LNCaP clone FGC (cell line): ENCODE measurements at regions not wholly inside any gene's neighbourhood (a gene's known extent, or its start where the extent isn't known, plus 50 kb on each side); places are given as distances from the start of the nearest gene placed in this dataset.

ENCODE experiments used
- DNase-seq: peaks from one replicate; pipeline ENCODE4 v3.0.0-alpha.2; 2011; ENCODE audit warnings: low read depth
- H3K4me3 ChIP-seq: 2 replicates; pipeline ENCODE4 v1.5.1; 2011; ENCODE audit warnings: mild to moderate bottlenecking, low read depth, low read length, control low read depth
- CTCF ChIP-seq: IDR thresholded peaks from 2 replicates; pipeline ENCODE4 v1.5.1; 2012; ENCODE audit warnings: mild to moderate bottlenecking; ENCODE audit not compliant: control insufficient read depth, insufficient read depth; ENCODE audit errors: extremely low read depth

GRCh38 chr1:36537190-36537768, 54.6 kb upstream of the CSF3R start:
- no peak overlapping the region for H3K4me3 ChIP-seq
- no peak for DNase-seq
- no peak for TF ChIP-seq CTCF

GRCh38 chr1:36536727-36537126, 54.0 kb upstream of the CSF3R start:
- DNase-seq, result no peak
- no peak for TF ChIP-seq CTCF
- no peak overlapping the region for H3K4me3 ChIP-seq

- DNase-seq, result no peak
- no peak for TF ChIP-seq CTCF
- no peak overlapping the region for H3K4me3 ChIP-seq
Observed at GRCh38 chr1:36534711-36535412, 52.1 kb upstream of the CSF3R start.

GRCh38 chr1:36533897-36534296, 51.2 kb upstream of the CSF3R start:
- no peak for DNase-seq
- no peak for TF ChIP-seq CTCF

GRCh38 chr1:36532810-36533401, 50.2 kb upstream of the CSF3R start:
- no peak for TF ChIP-seq CTCF
- H3K4me3 ChIP-seq, result no peak overlapping the region
- no peak for DNase-seq

More at GRCh38 chr1:36533897-36534296, 51.2 kb upstream of the CSF3R start:
- no peak overlapping the region for H3K4me3 ChIP-seq
